Astrocyte of the spinal cord (primary cell): ENCODE measurements at regions not wholly inside any gene's neighbourhood (a gene's known extent, or its start where the extent isn't known, plus 50 kb on each side); places are given as distances from the start of the nearest gene placed in this dataset.

Experiments used
- DNase-seq: peaks from one replicate; pipeline ENCODE4 v3.0.0; 2011; ENCODE audit warnings: low read depth, low spot score
- H3K4me3 ChIP-seq: 2 replicates; pipeline ENCODE4 v1.5.1; 2011; ENCODE audit warnings: low read depth, mild to moderate bottlenecking, low read length, moderate library complexity
- CTCF ChIP-seq: IDR thresholded peaks from 2 replicates; pipeline ENCODE4 v1.5.1; 2012; ENCODE audit warnings: low read depth, mild to moderate bottlenecking, low read length, inconsistent platforms
- in situ Hi-C: cut with HindIII; loops from 2 replicates; pipeline ENCODE4 v1.10.0; 2017; ENCODE audit warnings: low sequenced_read_pairs

GRCh38 chr20:6831461-6831860, 64.0 kb downstream of the BMP2 start:
- TF ChIP-seq CTCF: no peak
- no peak for DNase-seq
- in situ Hi-C loops: no loop called here
- H3K4me3 ChIP-seq: no peak overlapping the region

- H3K4me3 ChIP-seq: no peak overlapping the region
- in situ Hi-C loops: no loop called here
- no peak for DNase-seq
- TF ChIP-seq CTCF: no peak
Measured at GRCh38 chr20:6832811-6833210, 65.3 kb downstream of the BMP2 start.

- H3K4me3 ChIP-seq: no peak overlapping the region
- no peak for DNase-seq
- TF ChIP-seq CTCF: no peak
- in situ Hi-C loops: no loop called here
Measured at GRCh38 chr20:6835609-6836008, 68.1 kb downstream of the BMP2 start.

- H3K4me3 ChIP-seq: no peak overlapping the region
- no peak for DNase-seq
- in situ Hi-C loops: no loop called here
- TF ChIP-seq CTCF: no peak
Measured at GRCh38 chr20:6836821-6837374, 69.4 kb downstream of the BMP2 start.

- no peak for TF ChIP-seq CTCF
- no peak for DNase-seq
- in situ Hi-C loops: no loop called here
- H3K4me3 ChIP-seq: no peak overlapping the region
Measured at GRCh38 chr20:6837730-6838129, 70.2 kb downstream of the BMP2 start.

DNA sequence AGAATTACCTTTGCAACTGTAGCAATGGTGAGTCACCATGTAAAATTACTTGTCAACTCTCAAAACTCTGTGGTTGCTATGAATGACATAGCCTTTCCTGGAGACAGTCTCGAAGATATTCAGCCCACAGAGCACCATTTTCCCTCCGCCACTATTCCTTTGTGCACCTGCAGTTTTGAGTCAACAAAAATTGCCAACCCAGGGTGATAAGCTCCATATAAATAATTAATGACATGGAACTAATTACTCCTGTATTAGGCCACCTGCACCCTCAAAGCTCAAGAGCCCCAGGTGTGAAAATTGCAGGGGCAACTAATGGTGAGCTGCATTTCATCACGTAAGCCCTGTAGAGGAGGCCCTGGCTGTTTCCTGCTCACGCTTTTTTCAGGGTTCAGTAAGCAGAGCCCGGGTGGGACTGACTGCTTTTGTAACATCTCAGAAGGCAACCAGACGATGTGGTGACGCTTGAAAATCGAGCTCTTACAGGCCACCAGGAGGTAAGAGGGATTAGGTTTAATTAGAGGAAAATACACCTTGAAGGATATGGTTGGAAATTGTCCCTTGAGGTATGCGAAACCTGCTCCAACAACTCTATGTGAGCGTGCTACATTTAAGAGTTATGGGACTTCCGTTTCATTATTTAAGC, 70.8 kb downstream of the BMP2 start:
- no peak for TF ChIP-seq CTCF
- no peak overlapping the region for H3K4me3 ChIP-seq
- in situ Hi-C loops: no loop called here
- DNase-seq: no peak

GRCh38 chr20:6841128-6841527, 73.6 kb downstream of the BMP2 start:
- TF ChIP-seq CTCF: no peak
- in situ Hi-C loops: no loop called here
- DNase-seq: no peak
- no peak overlapping the region for H3K4me3 ChIP-seq
